Transverse colon (tissue), 3 donors: ENCODE measurements at regions not wholly inside any gene's neighbourhood (a gene's known extent, or its start where the extent isn't known, plus 50 kb on each side); places are given as distances from the start of the nearest gene placed in this dataset.

Experiments used
- CTCF ChIP-seq, 5 experiments: fragments of 200-600 bp in 3 of 5; fragments of 450-650 bp in 2 of 5; sonication (generic) in 3 of 5; IDR thresholded peaks; 1 replicate in 2 of 5; 2 replicates in 3 of 5; pipeline ENCODE4 v1.5.1; 2016 to 2017; ENCODE audit warnings: antibody characterized with exemption in 5 of 5, inconsistent platforms in 3 of 5, mild to moderate bottlenecking in 2 of 5, moderate library complexity in 1 of 5
- POLR2A ChIP-seq: fragments of 450-650 bp; IDR thresholded peaks from one replicate; pipeline ENCODE4 v1.6.1; 2016; ENCODE audit warnings: antibody characterized with exemption, mild to moderate bottlenecking, moderate library complexity

- TF ChIP-seq CTCF (IDR thresholded peaks at IDR 0.05): no peak
- no peak for TF ChIP-seq POLR2A
These were observed 175.9 kb downstream of the LPIN1 start for GRCh38 chr2:11922294-11922693.
